Astrocyte of the spinal cord (primary cell): ENCODE measurements at regions not wholly inside any gene's neighbourhood (a gene's known extent, or its start where the extent isn't known, plus 50 kb on each side); places are given as distances from the start of the nearest gene placed in this dataset.
A peak's percentile ranks its signal among the peaks of the same experiment; 100 is the strongest.

Source experiments
- DNase-seq: peaks from one replicate; pipeline ENCODE4 v3.0.0; 2011; ENCODE audit warnings: low read depth, low spot score
- H3K4me3 ChIP-seq: 2 replicates; pipeline ENCODE4 v1.5.1; 2011; ENCODE audit warnings: low read depth, mild to moderate bottlenecking, low read length, moderate library complexity
- in situ Hi-C: cut with HindIII; loops from 2 replicates; pipeline ENCODE4 v1.10.0; 2017; ENCODE audit warnings: low sequenced_read_pairs
- TF ChIP-seq, protein P1 (sequence below): IDR thresholded peaks from 2 replicates; pipeline ENCODE4 v1.5.1; 2012; ENCODE audit warnings: low read depth, mild to moderate bottlenecking, low read length, inconsistent platforms

DNA sequence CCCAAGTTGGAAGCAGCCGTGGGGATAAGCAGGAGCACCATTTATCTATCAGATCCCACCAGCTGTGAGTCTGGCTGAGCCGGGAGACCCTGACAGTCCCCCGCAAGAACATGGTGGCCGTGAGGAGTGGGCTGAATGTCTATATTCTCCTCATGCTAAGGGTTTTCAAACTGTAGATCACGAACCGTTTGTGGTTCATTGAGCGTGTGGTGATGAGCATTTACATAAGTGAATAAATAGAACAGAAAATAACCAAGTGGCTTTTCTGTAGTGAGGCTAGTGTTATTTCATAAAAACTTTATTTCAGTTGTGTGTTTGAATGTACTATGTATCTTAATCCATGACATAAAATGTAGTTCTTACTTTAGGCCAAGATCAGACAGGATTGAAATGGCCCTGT is 190.2 kb upstream of the APCDD1 start:
- H3K4me3 ChIP-seq, result no peak overlapping the region
- no peak for DNase-seq
- in situ Hi-C loops, result no loop called here
- TF ChIP-seq, protein P1, sequence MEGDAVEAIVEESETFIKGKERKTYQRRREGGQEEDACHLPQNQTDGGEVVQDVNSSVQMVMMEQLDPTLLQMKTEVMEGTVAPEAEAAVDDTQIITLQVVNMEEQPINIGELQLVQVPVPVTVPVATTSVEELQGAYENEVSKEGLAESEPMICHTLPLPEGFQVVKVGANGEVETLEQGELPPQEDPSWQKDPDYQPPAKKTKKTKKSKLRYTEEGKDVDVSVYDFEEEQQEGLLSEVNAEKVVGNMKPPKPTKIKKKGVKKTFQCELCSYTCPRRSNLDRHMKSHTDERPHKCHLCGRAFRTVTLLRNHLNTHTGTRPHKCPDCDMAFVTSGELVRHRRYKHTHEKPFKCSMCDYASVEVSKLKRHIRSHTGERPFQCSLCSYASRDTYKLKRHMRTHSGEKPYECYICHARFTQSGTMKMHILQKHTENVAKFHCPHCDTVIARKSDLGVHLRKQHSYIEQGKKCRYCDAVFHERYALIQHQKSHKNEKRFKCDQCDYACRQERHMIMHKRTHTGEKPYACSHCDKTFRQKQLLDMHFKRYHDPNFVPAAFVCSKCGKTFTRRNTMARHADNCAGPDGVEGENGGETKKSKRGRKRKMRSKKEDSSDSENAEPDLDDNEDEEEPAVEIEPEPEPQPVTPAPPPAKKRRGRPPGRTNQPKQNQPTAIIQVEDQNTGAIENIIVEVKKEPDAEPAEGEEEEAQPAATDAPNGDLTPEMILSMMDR, result no peak

DNA sequence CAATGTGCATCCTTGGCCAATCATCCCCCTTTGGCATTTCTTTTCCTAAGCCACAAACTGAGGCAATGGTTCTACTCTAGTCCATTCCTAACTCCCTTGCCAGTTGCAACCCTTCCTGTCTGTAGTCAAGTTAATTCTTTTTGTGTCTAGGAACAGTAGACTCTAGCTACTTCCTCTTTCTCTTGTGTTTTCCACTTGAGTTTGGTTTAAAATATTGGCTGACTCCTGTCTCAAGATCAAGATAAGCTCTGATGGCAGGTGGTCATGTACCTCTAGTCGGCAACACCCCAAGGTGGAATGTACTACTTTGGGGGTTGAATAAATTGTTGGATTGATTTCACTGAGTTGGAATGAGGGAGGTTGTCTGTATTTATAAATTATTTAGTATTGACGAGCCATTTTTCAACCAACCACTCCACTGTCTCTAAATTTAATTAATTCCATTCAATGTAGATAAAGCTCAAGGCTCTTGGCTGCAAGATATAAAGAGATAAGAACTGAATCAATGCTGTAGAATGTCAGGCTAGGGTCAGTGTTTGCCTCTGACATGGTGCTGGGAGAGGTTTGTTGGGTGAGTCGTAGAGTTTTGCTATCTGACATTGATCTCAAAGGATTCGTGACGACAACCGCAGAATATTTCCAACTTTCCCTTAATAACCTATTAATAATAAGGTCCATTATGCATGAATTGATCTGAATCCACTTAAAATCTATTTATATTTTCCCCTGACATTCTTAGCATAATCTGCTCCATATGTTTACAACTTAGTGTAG is 188.7 kb upstream of the APCDD1 start:
- in situ Hi-C loops, result no loop called here
- no peak overlapping the region for H3K4me3 ChIP-seq
- DNase-seq, result no peak
- TF ChIP-seq, protein P1, result no peak

DNA sequence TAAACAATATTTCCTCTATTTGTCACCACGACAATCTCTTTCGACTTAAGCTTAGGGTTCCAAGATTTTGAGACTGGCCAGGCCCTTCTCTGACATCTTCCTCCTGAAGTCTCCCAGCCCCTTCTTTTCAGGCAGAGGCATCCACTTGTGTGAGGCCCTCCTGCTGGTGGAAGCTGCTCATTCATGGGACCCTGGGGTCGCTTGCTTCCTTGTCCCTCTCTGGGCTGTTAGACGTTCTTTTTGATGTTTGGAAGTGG is 188.2 kb upstream of the APCDD1 start:
- no peak for DNase-seq
- TF ChIP-seq, protein P1, result no peak
- in situ Hi-C loops, result no loop called here
- H3K4me3 ChIP-seq, result no peak overlapping the region

DNA sequence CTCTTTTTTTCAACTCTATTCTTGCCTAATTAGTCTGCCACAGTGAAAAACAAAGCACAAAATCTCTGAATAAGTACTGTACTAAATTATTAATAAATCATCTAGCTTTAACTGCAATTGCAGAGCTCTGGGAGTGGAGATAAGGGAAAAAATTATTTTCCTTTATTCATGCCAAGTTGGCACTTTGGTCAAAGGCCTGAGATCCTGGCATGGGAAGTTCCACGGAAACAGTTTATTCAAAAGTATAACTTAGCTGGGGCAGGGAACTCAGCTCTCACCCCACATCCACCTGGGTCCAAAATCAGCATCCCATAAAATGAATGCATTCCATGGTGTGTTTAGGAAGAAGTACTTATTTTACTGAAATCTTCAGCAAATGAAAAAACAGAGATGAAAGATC is 185.2 kb upstream of the APCDD1 start:
- in situ Hi-C loops, result no loop called here
- no peak overlapping the region for H3K4me3 ChIP-seq
- TF ChIP-seq, protein P1, result no peak
- DNase-seq, result no peak

DNA sequence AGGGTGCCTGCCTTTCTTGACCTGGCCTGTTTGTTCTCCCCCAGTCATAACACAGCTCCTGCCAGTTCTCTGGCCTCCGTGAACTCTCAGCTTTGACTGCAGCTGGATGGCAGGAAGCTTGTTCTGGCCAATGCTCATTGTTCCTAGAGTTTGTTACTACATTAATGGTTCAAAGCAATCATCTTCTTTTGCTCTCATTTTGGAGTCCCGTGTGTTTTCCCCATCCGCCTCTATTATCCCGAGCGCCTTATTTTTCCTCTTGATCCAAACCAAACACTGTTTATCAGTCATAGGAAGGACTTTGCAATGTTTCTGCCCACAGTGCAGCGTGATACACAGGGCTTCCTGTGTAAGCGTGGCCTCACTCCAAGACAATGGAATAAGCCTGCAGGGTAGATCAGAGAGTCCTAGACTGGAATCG is 184.3 kb upstream of the APCDD1 start:
- in situ Hi-C loops, result no loop called here

DNA sequence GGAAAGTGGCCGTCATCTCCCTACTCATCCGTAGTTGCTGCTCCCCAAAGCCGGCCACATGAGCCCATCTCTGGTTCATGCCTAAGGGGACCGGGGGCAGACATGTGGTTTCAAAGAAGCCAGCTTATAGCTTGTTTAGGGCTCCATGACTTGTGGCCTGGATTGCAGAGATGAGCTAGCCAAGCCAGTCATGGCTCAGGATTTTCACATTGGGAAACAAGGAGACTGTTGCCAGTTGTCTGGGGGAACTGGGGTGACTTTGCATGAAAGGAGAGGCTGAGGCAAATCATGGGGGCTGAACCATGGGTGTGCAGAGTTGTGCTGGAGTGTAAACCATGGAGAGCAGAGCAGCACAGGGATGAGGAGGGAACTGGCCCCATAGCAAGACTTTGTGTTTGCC is 183.0 kb upstream of the APCDD1 start:
- TF ChIP-seq, protein P1, result no peak
- DNase-seq, result no peak
- in situ Hi-C loops, result no loop called here
- no peak overlapping the region for H3K4me3 ChIP-seq

More for the DNA sequence above, 184.3 kb upstream of the APCDD1 start:
- no peak overlapping the region for H3K4me3 ChIP-seq
- TF ChIP-seq, protein P1, result no peak
- DNase-seq, result peak; percentile 20
